GM21390 (cell line): ENCODE measurements at regions not wholly inside any gene's neighbourhood (a gene's known extent, or its start where the extent isn't known, plus 50 kb on each side); places are given as distances from the start of the nearest gene placed in this dataset.

ENCODE experiments used
- ATAC-seq: cut with Tn5 transposase; IDR thresholded peaks from one replicate; pipeline ENCODE4 v1.9.1; 2021; ENCODE audit not compliant: unreplicated experiment

DNA sequence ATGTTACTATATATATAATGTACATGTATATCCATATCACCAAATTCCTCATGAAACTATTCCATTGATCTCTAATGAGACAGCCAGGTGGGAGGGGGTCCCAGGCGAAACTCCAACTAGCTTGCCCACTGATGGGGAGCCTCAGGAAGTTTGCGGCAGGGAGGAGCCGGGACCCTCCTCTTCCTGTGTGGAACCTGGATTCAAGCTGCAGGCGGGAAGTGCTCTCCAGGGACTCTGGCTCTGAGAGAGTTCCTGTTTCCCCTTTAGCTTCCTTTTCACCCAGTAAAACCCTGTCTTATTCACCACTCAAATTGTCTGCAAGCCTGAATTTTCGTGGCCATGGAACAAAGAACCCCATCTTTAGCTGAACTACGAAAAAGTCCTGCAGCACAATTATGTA, 152.2 kb downstream of the OPN5 start:
- no peak for ATAC-seq

DNA sequence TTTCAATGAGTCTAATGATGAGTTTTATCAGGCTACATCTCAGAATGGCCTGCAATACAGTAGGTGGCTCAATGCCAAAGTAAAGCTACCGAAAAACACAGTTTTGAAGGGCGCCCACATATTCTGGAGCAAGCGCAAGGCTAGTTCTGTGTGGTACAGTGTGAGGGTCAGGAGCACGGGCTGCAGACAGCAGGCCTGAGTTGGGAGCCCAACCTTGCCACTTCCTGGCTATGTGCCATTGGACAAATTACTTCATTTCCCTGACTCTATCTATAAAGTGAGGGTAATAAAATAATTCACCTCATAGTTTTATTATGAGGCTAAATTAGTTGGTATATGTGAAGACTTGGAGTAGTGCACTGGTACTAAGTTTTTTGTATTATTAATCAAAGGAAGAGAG, 150.7 kb downstream of the OPN5 start:
- ATAC-seq, result no peak

DNA sequence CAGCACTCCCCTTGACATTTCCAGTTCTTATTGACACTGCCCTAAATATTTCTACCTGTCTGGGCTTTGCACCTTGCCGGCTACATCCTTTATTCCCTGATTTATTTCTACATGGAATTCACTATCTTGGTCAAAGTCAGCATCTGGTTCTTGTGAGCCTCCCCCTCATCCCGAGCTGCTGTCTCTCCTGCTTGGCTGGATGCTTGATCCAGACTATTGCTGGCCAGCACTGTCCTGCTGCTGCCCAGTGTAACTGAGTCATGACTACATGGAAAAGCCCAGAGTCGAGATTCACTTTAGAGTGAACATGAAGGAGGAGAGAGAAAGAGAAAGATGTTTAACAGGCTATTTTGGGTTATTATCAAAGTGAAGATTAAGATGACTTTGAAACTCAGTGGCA, 142.2 kb downstream of the OPN5 start:
- no peak for ATAC-seq

DNA sequence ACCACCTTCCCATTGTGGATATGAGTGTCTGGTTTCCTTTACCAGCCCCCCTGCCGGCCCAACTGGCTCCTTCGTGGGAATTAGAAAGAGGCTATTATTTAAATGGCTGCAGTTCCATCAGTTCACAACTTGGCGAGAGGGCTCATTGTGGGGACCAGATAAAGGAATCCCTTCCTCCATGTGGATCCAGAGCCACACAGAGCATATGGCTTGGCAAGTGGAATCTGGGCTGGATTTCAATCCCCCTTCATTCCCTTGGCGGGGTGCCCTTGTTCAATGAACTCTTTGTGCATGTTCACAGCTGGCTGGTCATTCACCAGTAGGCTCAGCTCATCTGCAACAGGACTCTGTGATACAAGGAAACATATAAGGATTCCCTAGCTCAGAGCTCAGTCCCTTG, 140.6 kb downstream of the OPN5 start:
- ATAC-seq, result no peak

DNA sequence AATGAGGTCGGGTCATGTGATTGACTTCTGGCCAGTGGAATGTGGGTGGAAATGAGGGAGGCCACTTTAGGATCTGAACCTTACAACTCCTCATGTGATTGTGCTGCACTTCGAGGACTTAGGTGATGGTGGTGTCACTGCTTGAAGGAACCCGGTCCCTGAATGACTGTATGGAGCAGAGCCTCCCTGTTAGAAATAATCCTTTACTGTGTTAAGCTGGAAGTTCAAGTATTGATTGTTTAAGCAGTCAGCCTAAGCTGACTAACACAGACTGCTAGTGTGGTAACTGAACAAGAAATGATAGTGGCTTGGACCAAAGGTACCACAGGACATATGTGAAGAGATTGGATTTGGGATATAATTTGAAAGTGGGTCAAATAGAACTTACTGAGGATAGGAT, 138.0 kb downstream of the OPN5 start:
- ATAC-seq, result no peak

DNA sequence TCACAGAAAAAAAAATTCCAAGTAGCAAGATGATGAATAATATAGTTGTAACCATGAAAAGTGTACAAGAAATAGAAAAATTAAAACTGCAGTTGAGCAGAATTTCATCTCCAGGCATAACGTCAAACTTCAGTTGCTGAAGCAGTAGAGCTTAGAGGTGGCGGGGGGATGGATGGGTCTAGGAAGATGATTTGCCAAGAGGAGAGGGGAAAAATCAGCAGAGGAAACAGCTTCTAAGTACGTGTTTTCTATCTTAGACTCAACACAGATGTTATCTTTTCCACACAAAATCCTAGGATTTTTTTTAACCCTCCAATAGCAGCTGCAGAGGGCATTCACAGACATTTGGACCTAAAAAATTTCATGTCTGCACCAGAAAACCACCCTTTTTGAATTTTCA, 136.0 kb downstream of the OPN5 start:
- no peak for ATAC-seq

DNA sequence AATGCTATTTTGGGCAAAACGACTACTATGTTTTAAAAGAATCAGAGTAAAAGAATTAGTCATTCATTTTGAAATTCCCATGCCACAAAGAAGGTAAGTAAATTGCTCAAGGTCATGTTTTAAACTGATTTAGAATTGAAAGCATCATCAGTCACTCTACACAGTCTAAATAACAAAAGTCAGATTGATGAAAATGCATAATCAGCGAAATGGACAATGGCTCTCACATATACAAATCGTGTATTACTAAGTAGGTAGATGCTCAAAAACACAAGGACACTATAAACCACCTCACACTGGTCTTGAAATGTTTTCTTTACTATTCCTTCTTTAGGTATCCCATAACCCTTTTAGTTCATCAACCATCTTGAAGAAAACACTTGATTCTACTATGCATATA, 135.4 kb downstream of the OPN5 start:
- ATAC-seq, result no peak

DNA sequence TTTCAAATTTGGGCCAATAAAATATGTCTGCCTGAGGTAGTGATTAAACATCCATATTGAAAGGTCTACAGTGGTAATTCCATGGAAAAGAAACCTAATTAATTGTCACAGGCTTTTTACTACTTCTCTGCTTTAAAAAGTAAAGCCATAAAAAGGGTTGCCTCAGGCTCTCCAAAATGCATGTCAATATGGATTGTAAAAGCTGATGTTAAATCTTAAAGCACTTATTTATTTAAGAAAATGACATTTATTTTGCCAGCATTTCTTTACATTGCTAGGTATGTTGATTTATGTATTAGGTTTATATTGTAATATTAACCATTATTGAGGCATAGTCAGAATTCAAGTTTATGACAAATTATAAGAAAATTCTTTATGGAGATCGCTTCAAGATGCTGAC, 133.2 kb downstream of the OPN5 start:
- ATAC-seq, result no peak

DNA sequence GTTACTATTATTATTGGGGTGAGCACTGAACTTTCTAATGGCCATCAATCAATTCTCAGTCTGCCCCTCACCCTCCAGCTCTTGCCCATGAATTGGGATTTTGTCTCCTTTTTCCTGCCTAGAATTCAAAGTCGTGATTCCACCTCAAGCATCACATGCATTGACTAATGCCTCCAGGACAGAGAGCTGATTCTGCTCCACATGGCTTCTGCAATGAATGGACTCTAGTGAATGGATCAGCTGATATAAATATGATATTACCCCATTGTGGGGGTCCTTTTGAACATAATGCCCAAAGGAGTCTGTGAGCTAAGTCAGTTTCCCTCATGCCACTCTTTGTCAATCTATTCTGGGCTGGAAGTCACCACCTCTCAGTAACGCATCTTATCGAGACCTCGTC, 126.4 kb downstream of the OPN5 start:
- ATAC-seq, result no peak

DNA sequence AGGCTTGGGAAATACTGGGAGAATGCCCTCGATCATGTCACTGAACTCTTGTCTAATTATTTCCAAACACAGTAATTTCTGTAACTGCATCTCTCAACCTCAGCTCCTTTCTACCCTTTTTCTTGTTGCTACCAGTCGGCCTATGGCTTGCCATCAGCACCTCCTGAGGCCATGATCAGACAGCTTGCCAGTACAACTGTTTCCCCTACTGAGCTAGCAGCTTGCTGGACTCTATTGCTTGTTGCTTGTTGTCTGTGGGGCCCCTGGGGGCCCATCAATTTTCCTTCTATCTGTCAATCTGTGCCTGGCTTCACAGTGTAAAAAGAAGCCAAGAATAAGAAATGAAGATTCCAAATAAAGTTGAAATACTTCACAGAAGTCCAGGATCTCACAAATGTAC, 123.9 kb downstream of the OPN5 start:
- ATAC-seq, result no peak

DNA sequence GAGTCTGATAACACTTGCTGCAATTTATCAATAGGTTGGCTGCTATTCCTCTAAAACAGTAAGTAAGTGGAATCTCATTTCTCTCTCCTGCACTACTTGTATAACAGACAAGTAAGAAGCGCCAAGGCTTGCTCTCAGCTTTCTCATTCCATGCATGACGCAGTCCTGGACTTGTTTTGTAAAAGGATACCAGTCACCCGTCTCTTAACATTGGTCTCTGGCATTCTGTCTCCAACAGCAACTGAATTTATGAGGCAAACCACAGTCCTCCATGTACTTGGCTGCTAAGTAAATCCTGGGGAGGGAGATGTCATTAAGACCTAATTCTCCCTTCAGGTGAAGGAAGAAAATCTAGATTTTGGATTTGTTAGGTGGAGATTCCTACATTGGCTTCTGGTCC, 115.4 kb downstream of the OPN5 start:
- ATAC-seq, result no peak

DNA sequence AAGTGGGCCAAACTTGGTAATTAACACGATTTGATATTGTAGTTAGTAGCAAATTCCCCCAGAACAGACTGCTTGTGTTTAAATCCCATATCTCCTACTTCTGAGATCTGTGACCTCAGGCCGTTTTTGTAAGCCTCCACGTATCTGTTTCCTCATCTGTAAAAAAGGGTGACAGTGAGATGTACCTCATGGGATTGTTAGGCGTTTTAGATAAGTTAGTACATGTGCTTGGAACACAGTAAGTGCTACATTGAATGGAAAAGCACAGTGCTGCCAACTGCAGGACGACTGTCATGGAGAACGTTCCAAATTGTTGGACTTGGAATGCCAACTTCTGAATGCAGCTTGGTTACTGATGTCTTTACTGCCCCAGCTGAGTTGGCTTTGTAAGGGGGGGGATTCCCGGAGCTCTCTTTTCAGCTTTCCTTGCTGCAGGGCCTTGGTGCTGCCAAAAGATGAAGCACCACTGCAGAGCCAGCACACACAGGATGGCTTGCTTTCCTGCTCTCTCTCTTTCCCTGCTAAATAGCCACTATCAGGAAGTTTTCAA, 108.6 kb downstream of the OPN5 start:
- ATAC-seq, result no peak

DNA sequence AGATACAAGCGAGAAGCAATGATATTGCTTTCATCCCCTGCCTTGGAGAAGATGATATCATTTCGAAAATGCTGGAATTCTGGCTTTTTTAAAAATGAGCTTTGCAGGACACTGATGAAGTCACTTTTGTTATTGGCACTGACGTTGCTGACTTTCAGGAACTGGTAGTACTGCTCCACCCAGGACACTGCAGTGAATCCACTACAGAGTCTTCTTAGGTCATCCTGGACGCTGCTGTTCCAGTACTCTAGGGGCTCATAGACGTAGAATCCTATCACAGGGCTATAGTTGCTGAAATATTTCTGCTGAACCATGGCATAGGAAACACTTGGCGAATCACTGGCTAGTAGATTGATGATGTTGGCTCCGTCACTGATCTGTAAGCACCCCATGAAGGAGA, 97.2 kb downstream of the OPN5 start:
- ATAC-seq, result no peak
